ENCODE measurements at regions not wholly inside any gene's neighbourhood (a gene's known extent, or its start where the extent isn't known, plus 50 kb on each side); places are given as distances from the start of the nearest gene placed in this dataset.

DNA sequence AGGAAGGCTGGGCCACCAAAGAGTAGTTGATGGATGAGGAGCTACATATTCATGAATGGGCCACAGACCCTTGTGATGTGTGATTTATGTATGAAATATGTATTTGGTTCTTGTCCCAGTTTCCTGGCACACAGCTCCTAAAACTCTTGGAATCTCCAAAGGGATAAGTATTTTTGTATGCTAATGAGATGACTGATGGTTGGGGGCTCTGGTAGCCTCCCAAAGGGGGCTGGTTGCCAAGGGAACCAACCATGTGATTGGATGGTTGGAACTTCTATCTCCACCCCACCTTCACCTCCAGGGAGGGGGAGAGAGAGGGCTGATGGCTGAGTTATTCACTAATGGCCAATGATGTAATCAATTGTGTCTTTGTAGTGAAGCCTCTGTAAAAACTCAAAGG is 77.1 kb downstream of the ZNF281 start:
- TF ChIP-seq, protein P1, sequence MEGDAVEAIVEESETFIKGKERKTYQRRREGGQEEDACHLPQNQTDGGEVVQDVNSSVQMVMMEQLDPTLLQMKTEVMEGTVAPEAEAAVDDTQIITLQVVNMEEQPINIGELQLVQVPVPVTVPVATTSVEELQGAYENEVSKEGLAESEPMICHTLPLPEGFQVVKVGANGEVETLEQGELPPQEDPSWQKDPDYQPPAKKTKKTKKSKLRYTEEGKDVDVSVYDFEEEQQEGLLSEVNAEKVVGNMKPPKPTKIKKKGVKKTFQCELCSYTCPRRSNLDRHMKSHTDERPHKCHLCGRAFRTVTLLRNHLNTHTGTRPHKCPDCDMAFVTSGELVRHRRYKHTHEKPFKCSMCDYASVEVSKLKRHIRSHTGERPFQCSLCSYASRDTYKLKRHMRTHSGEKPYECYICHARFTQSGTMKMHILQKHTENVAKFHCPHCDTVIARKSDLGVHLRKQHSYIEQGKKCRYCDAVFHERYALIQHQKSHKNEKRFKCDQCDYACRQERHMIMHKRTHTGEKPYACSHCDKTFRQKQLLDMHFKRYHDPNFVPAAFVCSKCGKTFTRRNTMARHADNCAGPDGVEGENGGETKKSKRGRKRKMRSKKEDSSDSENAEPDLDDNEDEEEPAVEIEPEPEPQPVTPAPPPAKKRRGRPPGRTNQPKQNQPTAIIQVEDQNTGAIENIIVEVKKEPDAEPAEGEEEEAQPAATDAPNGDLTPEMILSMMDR (IDR thresholded peaks at IDR 0.05; ENCODE audit: low read depth, low read length) = no peak
- TF ChIP-seq POLR2A (IDR thresholded peaks at IDR 0.05; ENCODE audit: extremely low read depth, insufficient read length) (no peak), MYC (IDR thresholded peaks at IDR 0.05; ENCODE audit: low read depth, low read length) (no peak)
- TF ChIP-seq, protein P2, sequence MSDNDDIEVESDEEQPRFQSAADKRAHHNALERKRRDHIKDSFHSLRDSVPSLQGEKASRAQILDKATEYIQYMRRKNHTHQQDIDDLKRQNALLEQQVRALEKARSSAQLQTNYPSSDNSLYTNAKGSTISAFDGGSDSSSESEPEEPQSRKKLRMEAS (IDR thresholded peaks at IDR 0.05; ENCODE audit: low read depth, low read length) = no peak
